A549 (cell line): ENCODE measurements at regions not wholly inside any gene's neighbourhood (a gene's known extent, or its start where the extent isn't known, plus 50 kb on each side); places are given as distances from the start of the nearest gene placed in this dataset.

Experiments
- ATAC-seq, 2 experiments: fragments of 200-7000 bp in 1 of 2; fragments of >200 bp in 1 of 2; cut with Nextera tagmentation in 1 of 2; cut with Tn5 transposase in 1 of 2; 3 replicates each; pipeline versions ENCODE4 v1.8.0 to v1.9.1; 2018 to 2020; ENCODE audit warnings: mild to moderate bottlenecking in 1 of 2, moderate library complexity in 1 of 2
- CTCF ChIA-PET: fragments of 300-600 bp; sonication (Branson Sonifier 250); formaldehyde crosslinking; extraction: SDS; loops from one replicate; lab custom pipeline; 2021; ENCODE audit warnings: antibody characterized with exemption, inconsistent platforms; lab: Yijun Ruan, JAX
- POLR2A ChIA-PET: fragments of 350-600 bp; formaldehyde crosslinking; extraction: SDS; loops from one replicate; lab custom pipeline; 2021; ENCODE audit warnings: antibody characterized with exemption, inconsistent platforms; lab: Yijun Ruan, JAX
- DNase-seq, 2 experiments: peaks; one replicate each; pipeline versions ENCODE4 v3.0.0 to v3.0.0-alpha.2; 2011 to 2016; ENCODE audit warnings: low read depth in 1 of 2, low spot score in 1 of 2
- FAIRE-seq: peaks from 2 replicates; lab custom pipeline; 2011; peaks lifted over from hg19 to GRCh38; lab: Jason Lieb, UNC
- H3K27ac ChIP-seq, 2 experiments: fragments of >200 bp; sonication (Bioruptor Twin); formaldehyde crosslinking; 3 replicates each; pipeline ENCODE4 v1.5.1; 2016 to 2017
- H3K4me1 ChIP-seq: fragments of >200 bp; sonication (Bioruptor Twin); formaldehyde crosslinking; 3 replicates; pipeline ENCODE4 v1.6.1; 2016
- H3K4me2 ChIP-seq: fragments of >200 bp; sonication (Bioruptor Twin); formaldehyde crosslinking; 3 replicates; pipeline ENCODE4 v1.6.1; 2016
- H3K4me3 ChIP-seq: fragments of >200 bp; sonication (Bioruptor Twin); formaldehyde crosslinking; 3 replicates; pipeline ENCODE4 v1.5.1; 2016
- H3K9me3 ChIP-seq: fragments of >200 bp; sonication (Bioruptor Twin); formaldehyde crosslinking; 3 replicates; pipeline ENCODE4 v1.6.1; 2016
- CHD2 ChIP-seq: fragments of 150-350 bp; IDR thresholded peaks from 2 replicates; pipeline ENCODE4 v1.6.1; 2014; ENCODE audit warnings: low read length; ENCODE audit not compliant: partially characterized antibody
- EP300 ChIP-seq, 2 experiments: fragments of >200 bp; sonication (Bioruptor Twin); formaldehyde crosslinking; IDR thresholded peaks; 2 replicates in 1 of 2; 3 replicates in 1 of 2; pipeline ENCODE4 v1.6.1; 2016 to 2017
- ESRRA ChIP-seq: fragments of 150-350 bp; IDR thresholded peaks from 2 replicates; pipeline ENCODE4 v1.6.1; 2014; ENCODE audit warnings: mild to moderate bottlenecking, low read length, borderline replicate concordance
- FOSL2 ChIP-seq, 2 experiments: fragments of 450-650 bp in 1 of 2; fragments of >200 bp in 1 of 2; sonication (Bioruptor Twin) in 1 of 2; formaldehyde crosslinking; IDR thresholded peaks; 2 replicates each; pipeline versions ENCODE4 v1.5.0 to v1.6.1; 2016 to 2020; ENCODE audit warnings: mild to moderate bottlenecking in 1 of 2, moderate library complexity in 1 of 2
- GATA3 ChIP-seq: IDR thresholded peaks from 2 replicates; pipeline ENCODE4 v1.6.1; 2012; ENCODE audit warnings: borderline replicate concordance
- HOXB13 ChIP-seq: fragments of 250-450 bp; sonication (Bioruptor Pico); IDR thresholded peaks from 2 replicates; pipeline ENCODE4 v1.5.0; 2020; ENCODE audit warnings: low read depth, mild to moderate bottlenecking, moderate library complexity
- NPAS2 ChIP-seq: fragments of 250-450 bp; sonication (Bioruptor Pico); IDR thresholded peaks from 2 replicates; pipeline ENCODE4 v1.8.0; 2022; ENCODE audit warnings: mild to moderate bottlenecking, moderate library complexity, borderline replicate concordance
- NR3C1 ChIP-seq: fragments of >200 bp; sonication (Bioruptor Twin); formaldehyde crosslinking; IDR thresholded peaks from 3 replicates; pipeline ENCODE4 v1.6.1; 2017
- POLR2A ChIP-seq: IDR thresholded peaks from 2 replicates; pipeline ENCODE4 v1.6.1; 2012; ENCODE audit warnings: mild to moderate bottlenecking, low read length
- REST ChIP-seq: fragments of 200-600 bp; sonication (generic); IDR thresholded peaks from 2 replicates; pipeline ENCODE4 v1.6.1; 2016; ENCODE audit warnings: antibody characterized with exemption, mild to moderate bottlenecking, moderate library complexity
- RNF2 ChIP-seq: fragments of 200-600 bp; sonication (generic); IDR thresholded peaks from 2 replicates; pipeline ENCODE4 v1.6.1; 2016; ENCODE audit warnings: low read depth, mild to moderate bottlenecking, antibody characterized with exemption, moderate library complexity, borderline replicate concordance
- TFCP2L1 ChIP-seq: fragments of 250-450 bp; sonication (Bioruptor Pico); IDR thresholded peaks from 2 replicates; pipeline ENCODE4 v1.5.0; 2021; ENCODE audit warnings: mild to moderate bottlenecking
- TP53 ChIP-seq: fragments of 250-450 bp; sonication (Bioruptor Pico); IDR thresholded peaks from 2 replicates; pipeline ENCODE4 v1.5.0; 2021; ENCODE audit warnings: mild to moderate bottlenecking, moderate library complexity
- ZC3H11A ChIP-seq: fragments of 450-650 bp; IDR thresholded peaks from 2 replicates; pipeline ENCODE4 v1.6.1; 2014; ENCODE audit warnings: antibody characterized with exemption, mild to moderate bottlenecking
- ZSCAN20 ChIP-seq: fragments of 250-450 bp; sonication (Bioruptor Pico); IDR thresholded peaks from 2 replicates; pipeline ENCODE4 v1.8.0; 2022; ENCODE audit warnings: mild to moderate bottlenecking, moderate library complexity
- WGBS: methylation state at CpG from one replicate; pipeline ENCODE4 v1.1.6; 2017; ENCODE audit errors: missing lambda C conversion rate; 5-methylcytosine and 5-hydroxymethylcytosine counted together
- TF ChIP-seq, protein P1 (sequence below): fragments of >200 bp; sonication (Bioruptor Twin); formaldehyde crosslinking; IDR thresholded peaks from 3 replicates; pipeline ENCODE4 v1.6.1; 2016
- TF ChIP-seq, protein P2 (sequence below): IDR thresholded peaks from 2 replicates; pipeline ENCODE4 v1.6.1; 2012
- TF ChIP-seq, protein P3 (sequence below): IDR thresholded peaks from 2 replicates; pipeline ENCODE4 v1.6.1; 2012; ENCODE audit warnings: low read depth, borderline replicate concordance

GRCh38 chr4:123591875-123592274 is 195.3 kb downstream of the SPRY1 start:
- H3K4me1 ChIP-seq = peaks cover 30% of the 10 kb centered on the region
- FAIRE-seq (no peak), ATAC-seq (no peak), DNase-seq (no peak)
- no peak overlapping the region for H3K4me2 ChIP-seq
- WGBS = 96% methylated on average over 2 of the region's 2 CpGs
- ChIA-PET POLR2A (no interaction called here), CTCF (interaction anchor here (1.2 kb wide), 1 partner anchor 27 kb away, joined by 3 read pairs; no protein-coding TSS in a partner anchor)
- no peak overlapping the region for H3K4me3 ChIP-seq
- no peak overlapping the region for H3K27ac ChIP-seq
- no peaks in the 10 kb centered on the region for H3K9me3 ChIP-seq
- TF ChIP-seq RNF2 (no peak), CHD2 (no peak), GATA3 (no peak), ESRRA (no peak), ZC3H11A (no peak), FOSL2 (IDR thresholded peaks at IDR 0.05) (no peak), FOSL2 (CRISPR knock-in tag; IDR thresholded peaks at IDR 0.05) (no peak), TP53 (CRISPR knock-in tag) (no peak), ZSCAN20 (CRISPR knock-in tag) (no peak)
- TF ChIP-seq, protein P1, sequence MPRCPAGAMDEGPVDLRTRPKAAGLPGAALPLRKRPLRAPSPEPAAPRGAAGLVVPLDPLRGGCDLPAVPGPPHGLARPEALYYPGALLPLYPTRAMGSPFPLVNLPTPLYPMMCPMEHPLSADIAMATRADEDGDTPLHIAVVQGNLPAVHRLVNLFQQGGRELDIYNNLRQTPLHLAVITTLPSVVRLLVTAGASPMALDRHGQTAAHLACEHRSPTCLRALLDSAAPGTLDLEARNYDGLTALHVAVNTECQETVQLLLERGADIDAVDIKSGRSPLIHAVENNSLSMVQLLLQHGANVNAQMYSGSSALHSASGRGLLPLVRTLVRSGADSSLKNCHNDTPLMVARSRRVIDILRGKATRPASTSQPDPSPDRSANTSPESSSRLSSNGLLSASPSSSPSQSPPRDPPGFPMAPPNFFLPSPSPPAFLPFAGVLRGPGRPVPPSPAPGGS = no peak

GRCh38 chr4:123593655-123594054 is 197.1 kb downstream of the SPRY1 start:
- ATAC-seq (no peak), FAIRE-seq (no peak), DNase-seq (no peak)
- Histone ChIP-seq H3K4me3 (no peak overlapping the region), H3K4me1 (peaks cover 17% of the 10 kb centered on the region), H3K9me3 (no peaks in the 10 kb centered on the region), H3K4me2 (no peak overlapping the region), H3K27ac (no peak overlapping the region)
- CTCF ChIA-PET = no interaction called here
- POLR2A ChIA-PET = no interaction called here
- no peak for TF ChIP-seq NPAS2
- TF ChIP-seq TFCP2L1 (CRISPR knock-in tag) = no peak
- TF ChIP-seq POLR2A = no peak
- 83% methylated on average over 3 of the region's 3 CpGs for WGBS

DNA sequence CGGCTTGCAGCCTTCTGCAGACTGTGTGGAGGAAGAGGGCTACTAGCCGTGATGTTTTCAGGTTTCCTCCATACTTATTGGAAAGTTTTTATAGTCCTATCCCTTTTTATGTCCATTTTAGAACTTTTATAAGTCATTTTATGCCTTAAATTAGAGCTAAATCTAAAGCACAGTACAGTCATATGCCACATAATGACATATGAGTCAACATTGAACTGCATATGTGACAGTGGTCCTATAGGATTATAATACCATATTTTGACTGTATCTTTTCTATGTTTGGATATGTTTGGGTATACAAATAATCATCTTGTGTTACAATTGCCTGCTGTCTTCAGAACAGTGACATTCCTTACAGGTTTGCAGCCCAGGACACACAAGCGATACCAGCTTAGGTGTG is 200.2 kb downstream of the SPRY1 start:
- DNase-seq (no peak), ATAC-seq (no peak), FAIRE-seq (no peak)
- TF ChIP-seq RNF2 = no peak
- TF ChIP-seq, protein P1 = no peak
- no peak for TF ChIP-seq ZSCAN20 (CRISPR knock-in tag)
- TF ChIP-seq EP300 (IDR thresholded peaks at IDR 0.05) = no peak
- TF ChIP-seq NR3C1 = no peak
- TF ChIP-seq, protein P2, sequence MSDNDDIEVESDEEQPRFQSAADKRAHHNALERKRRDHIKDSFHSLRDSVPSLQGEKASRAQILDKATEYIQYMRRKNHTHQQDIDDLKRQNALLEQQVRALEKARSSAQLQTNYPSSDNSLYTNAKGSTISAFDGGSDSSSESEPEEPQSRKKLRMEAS = no peak
- no peak for TF ChIP-seq REST
- no peak for TF ChIP-seq GATA3
- TF ChIP-seq, protein P3, sequence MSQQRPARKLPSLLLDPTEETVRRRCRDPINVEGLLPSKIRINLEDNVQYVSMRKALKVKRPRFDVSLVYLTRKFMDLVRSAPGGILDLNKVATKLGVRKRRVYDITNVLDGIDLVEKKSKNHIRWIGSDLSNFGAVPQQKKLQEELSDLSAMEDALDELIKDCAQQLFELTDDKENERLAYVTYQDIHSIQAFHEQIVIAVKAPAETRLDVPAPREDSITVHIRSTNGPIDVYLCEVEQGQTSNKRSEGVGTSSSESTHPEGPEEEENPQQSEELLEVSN = no peak
- TF ChIP-seq HOXB13 = no peak
- TF ChIP-seq POLR2A = no peak
- no peaks in the 10 kb centered on the region for H3K9me3 ChIP-seq
- CTCF ChIA-PET = no interaction called here
- H3K4me1 ChIP-seq = peaks cover 31% of the 10 kb centered on the region
- no peak overlapping the region for H3K4me3 ChIP-seq
- no peak overlapping the region for H3K4me2 ChIP-seq
- no peak overlapping the region for H3K27ac ChIP-seq
- POLR2A ChIA-PET = no interaction called here
- WGBS = 86% methylated on average over 3 of the region's 3 CpGs
